Nucleus accumbens (tissue), 56 donors: ENCODE measurements at regions not wholly inside any gene's neighbourhood (a gene's known extent, or its start where the extent isn't known, plus 50 kb on each side); places are given as distances from the start of the nearest gene placed in this dataset.
"Not testable (repeated sequence)": the region's sequence is repeated elsewhere in the genome, so short reads cannot be mapped to it uniquely, and the experiment has no call there.

Source experiments
- DNase-seq, 56 donors: peaks; one replicate each; lab custom pipeline; 2025; lab: John Stamatoyannopoulos, UW

DNA sequence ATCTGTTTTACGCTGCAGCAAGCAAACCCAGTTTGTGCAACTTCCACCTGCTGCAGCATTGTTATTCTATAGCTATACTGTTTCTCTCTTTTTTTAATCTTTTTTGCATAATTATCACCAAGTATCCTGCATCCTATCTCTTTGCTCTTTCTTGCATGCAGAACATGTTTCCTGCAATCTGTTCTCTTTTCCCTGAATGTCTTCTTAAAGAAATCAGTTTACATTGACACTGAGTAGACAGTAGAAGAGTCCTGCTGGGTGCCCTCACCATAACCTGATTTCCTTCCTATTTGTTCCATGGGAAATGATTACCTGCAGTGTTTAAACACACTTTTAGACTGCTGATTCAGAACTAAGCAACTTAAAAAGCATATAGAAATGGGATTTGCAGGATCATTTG is 964.7 kb downstream of the PCDH19 start:
- no peak for DNase-seq

DNA sequence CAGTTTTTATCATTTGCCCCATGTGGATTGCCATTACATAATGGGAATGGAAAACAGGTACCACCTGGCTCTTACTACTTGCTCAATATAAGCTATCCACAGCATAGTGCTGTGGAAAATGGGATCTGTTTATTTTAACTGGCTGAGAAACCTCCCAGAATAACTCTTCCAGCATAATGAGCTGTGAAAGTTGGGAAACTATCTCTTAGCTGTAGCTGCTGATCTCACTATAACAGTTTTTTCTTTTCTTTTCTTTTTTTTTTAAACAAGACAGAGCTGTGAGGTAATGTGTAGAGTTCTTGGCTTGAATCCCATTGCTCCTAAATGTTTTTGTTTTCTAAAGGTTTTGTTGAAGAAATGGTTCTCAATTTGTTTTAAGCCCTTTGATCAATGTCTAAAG is 988.3 kb downstream of the PCDH19 start:
- no peak for DNase-seq

DNA sequence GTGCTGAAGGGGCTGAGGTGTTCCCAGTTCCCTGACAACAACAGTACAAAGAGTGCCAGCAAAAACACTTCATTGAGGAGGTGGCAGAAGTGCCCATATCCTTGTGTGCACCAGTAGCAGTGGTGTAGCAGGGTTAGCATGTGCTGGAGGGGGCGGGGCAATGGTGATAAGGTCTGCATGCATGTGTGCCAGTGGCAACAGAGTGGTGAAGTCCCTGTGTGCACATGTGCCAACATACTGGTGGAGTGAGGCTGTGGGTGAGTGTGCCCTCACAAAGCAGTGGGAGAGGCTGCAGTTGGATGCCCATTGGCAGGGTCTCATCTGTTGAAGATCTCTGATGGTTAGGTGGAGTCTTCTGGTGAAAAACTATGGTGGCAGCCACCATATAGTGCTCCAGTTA is 994.6 kb downstream of the PCDH19 start:
- DNase-seq, result no peak

DNA sequence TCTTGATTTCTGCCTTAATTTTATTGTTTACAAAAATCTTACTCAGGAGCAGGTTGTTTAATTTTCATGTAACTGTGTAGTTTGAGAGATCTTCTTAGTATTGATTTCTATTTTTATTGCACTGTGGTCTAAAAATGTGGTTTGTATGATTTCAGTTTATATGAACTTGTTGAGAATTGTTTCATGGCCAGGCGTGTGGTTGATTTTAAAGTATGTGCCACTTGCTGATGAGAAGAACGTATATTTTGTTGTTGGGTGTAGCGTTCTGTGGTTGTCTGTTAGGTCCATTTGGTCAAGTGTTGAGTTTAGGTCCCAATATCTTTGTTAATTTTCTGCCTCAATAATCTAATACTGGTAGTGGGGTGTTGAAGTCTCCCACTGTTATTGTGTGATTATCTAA is 996.8 kb downstream of the PCDH19 start:
- DNase-seq, result no peak

DNA sequence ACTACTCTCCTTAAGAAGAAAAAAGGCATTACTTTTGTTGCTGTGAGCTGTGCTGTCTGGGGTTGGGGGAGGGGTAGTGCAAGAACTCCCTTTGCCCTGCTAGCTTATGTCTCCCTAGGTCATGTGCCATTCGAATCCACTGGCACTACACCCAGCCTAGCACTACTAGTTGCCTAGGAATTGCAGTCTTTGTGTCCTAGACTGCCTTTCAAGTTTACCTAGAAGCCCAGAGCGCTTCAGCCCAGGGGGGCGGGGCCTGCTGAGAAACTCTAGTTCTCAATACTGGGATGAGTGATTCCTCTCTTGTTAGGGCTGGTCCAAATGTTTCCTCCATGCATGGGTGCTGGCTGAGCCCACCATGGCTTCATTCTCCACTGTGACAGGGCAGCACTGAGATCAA is 1011.5 kb downstream of the PCDH19 start:
- DNase-seq, result no peak

DNA sequence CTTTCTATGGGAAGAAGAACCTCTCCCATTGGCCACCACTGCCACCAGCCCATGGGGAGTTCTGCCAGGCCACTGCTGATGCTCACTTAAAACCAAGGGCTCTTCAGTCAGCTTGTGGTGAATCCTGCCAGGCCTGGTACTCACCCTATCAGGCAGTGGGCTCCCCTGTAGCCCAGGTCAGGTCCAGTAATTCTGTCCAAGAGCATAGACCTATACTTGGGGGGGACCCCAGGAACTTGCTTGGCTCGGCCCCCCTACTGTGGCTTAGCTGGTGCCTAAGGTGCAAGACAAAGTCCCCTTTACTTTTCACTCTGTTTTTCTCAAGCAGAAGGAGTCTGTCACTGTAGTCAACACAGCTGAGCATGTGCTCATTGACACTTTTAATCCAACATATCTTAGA is 1012.2 kb downstream of the PCDH19 start:
- no peak for DNase-seq

DNA sequence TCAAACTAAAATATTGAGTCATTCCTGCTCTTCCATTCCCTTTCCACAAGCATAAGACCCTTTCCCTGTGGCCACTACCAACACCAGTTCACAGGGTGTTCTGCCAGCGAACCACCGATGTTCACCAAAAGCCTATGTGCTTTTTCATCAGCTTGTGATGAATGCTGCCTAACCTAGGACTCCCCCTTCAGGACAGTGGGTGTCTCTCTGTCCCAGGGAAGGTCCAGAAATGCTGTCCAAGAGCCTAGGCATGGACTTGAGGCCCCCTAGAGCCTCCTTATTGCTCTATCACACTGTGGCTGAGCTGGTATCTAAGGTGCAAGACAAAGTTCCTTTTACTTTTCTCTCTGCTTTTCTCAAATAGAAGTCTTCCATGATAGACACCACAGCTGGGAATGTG is 1015.6 kb downstream of the PCDH19 start:
- DNase-seq, result no peak

DNA sequence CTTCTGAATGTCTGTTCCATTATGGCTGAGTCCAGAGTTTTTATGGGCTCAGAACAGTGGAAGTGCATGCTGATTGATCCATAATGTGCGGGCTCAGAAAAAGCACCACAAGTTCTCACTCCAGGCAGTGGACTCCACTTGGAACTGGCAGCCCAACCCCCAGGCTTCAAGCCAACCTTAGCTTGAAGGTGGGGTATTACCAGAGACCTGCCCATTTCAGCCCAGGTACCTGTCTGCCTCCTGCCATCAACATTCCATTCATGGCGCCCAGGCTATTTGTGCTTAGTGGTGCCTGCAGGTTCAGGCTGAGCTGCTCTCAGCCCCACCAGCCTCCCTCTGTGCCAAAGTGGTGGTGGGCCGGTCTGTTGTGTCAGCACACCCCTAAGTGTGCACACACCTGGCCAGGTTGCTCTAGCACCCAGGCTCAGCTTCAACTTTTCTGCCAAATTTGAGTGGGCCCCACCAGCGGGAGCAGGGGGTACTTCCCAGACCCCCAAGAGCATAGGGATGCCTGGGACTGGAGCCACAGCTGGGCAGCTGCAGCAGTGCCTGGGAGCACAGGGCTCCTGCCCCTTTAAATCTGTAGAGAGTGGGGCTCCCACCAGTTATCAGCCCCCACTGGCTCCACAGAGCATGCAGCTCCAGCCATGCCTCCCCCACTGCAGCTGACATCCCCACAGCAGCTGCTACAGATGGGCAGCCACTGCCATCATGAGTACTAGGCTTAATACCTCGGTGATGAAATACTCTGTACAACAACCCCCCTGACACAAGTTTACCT is 1025.3 kb downstream of the PCDH19 start:
- no peak for DNase-seq

DNA sequence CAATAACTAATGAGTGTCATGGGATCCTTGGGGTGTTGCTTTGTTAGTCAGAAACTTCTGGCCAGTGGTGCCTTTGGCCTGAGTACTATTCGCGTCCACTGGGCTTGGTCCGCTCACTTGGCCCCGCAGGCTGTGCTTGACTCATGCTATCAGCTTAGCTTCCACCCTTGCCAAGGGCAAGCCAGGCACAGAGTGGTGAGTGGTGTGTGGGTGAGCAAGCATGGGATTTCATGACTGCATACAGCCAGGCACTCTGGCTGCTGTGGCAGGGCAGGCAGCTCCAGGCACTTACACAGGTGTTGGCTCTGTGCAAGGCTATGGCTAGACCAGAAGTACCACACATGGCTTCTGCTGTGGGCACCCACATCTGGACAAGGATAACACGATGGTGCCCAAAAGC is 1026.3 kb downstream of the PCDH19 start:
- DNase-seq, result no peak

DNA sequence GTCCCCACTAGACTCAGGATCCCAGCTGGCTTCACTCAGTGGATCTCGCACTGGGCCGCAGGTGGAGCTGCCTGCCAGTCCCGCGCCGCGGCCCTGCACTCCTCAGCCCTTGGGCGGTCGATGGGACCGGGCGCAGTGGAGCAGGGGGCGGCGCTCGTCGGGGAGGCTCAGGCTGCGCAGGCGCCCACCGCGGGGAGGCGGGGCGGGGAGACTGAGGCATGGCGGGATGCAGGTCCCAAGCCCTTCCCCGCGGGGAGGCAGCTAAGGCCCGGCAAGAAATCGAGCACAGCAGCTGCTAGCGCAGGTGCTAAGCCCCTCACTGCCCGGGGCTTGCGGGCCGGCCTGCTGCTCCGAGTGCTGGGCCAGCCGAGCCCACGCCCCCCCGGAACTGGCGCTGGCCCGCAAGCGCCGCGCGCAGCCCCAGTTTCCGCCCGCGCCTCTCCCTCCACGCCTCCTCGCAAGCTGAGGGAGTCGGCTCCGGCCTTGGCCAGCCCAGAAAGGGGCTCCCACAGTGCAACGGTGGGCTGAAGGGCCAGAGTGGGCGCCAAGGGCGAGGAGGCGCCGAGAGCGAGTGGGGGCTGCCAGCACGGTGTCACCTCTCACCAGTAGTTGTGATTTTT is 1038.0 kb downstream of the PCDH19 start:
- DNase-seq, result no peak

DNA sequence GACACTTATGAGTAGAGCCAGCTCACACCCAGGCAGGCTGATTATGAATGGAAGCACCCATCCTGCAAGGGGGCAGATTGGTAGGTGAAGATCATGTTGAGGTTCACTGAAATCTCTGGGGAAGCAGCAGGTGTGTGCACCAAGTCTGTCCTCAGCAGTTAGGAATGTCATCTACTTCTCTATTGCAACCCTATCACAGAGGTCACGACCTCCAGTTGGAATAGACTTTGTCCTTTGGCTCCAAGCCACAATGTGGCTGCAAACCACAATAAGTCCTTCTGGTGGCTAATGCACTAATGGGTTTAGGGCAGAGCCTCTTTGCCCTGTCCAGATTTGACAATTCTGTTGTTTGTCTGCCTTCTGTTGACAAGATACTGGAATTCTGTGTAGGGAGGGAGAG is 1056.7 kb downstream of the PCDH19 start:
- no peak for DNase-seq

DNA sequence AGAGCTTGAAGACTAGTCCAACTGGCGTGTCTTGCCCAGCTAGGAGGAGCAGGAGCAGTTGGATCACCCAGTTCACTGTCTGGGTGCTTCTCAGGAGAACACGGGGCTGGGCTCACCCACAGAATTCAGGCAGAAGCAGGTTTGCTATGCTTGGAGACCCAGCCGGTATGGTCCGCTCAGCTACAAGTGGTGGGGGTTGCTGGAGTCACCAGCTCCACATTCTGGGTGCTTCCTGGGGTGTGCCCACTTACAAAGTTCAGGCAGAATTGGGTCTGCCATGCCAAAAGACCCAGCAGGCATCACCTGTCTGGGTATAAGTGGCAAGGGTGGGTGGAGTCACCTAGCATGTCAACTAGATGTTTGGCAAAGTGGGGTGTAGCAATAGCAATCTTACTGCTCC is 1061.8 kb downstream of the PCDH19 start:
- no peak for DNase-seq

DNA sequence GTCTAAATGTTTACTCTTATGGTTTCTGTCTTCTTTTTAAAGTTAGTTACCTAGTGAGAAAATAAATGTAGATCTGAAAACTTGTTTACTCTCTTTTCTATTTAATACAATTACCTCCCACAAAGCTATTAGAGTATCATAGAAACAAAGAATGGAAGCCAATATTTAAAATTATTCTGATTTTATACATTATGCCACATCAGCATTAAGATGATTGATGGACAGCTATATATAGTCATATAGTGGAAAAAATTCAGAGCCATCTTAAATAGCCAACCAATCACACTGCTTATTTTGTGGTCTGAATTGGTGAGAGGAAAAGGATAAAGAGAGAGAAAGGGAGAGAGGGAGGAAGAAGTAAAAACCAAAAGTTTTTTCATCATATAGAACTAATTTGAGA is 1101.8 kb downstream of the PCDH19 start:
- DNase-seq, result no peak

DNA sequence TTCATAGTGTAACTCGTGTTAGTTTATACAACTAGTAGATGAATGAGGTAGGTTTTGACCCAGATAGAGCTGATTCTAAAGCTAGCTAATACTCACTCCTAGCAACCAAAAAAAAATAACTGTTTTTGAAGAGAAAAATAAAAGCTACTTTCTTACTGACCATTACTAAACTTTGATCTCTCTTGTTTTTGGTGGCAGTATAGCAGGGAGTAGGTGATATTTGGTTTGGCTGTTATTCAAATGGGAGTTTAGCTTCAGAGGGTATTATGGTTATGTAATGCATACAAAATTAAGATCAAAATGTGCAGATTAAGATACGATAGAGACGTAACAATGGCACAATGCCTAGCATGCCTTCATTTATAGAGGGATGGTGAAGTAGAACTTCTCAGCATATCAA is 1104.5 kb downstream of the PCDH19 start:
- DNase-seq, result no peak

DNA sequence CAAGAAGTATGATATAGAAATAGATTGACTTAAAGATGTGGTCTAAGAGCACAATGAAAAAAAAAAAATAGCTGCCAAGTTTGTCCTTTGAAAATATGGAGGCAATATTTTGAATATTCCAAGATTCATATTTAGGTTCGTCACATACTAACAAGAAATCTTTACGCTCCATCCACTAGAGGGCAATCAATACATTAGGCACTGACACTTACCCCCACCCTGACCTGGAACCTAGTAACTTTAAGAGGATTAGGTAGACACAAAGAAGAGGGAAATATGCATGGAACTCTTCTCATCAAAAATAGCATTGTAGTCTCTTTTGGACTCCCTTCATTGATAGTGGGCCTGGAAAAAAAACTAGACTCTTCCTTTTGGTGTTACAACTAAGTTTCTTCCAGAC is 1108.1 kb downstream of the PCDH19 start:
- no peak for DNase-seq

DNA sequence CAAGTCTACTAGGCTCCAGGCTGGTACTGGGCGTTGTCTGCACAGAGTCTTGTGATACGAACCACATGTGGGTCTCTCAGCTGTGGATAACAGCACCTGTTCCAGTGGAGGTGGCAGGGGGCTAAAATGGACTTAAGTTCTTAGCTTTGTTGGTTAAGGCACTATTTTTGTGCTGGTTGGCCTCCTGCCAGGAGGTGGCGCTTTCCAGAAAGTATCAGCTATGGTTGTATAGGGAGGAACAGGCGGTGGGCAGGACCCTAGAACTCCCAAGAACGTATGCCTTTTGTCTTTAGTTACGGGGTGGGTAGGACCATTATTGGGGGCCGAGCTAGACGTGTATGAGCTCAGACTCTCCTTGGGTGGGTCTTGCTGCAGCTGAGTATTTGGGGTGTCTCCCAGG is 1138.4 kb downstream of the PCDH19 start:
- no peak for DNase-seq

DNA sequence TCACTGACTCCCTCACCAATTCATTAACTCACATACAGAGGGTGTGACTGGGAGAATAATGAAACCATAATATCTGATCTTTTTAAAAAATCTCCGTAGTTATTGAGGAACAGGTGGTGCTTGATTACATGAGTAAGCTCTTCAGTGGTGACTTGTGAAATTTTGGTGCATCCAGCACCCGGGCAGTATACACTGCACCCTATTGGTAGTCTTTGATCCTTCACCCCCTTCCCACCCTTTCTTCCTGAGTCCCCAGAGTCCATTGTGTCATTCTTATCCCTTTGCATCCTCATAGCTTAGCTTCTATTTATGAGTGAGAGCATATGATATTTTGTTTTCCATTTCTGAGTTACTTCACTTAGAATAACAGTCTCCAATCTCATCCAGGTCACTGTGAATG is 1143.8 kb downstream of the PCDH19 start:
- DNase-seq, result no peak

DNA sequence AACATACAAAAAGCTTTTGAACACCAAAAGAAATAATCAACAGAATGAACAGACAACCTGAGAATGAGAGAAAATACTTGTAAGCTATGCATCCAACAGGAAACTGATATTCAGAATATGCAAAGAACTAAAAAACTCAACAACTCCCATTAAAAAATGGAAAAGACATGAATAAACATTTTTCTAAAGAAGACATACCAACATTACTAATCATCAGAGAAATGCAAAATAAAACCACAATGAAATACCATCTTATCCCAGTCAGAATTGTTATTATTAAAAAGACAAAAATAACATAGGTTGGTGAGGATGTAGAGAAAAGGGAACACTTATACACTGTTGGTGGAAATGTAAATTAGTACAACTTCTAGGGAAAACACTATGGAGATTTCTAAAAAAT is 1161.9 kb downstream of the PCDH19 start:
- DNase-seq, result no peak

DNA sequence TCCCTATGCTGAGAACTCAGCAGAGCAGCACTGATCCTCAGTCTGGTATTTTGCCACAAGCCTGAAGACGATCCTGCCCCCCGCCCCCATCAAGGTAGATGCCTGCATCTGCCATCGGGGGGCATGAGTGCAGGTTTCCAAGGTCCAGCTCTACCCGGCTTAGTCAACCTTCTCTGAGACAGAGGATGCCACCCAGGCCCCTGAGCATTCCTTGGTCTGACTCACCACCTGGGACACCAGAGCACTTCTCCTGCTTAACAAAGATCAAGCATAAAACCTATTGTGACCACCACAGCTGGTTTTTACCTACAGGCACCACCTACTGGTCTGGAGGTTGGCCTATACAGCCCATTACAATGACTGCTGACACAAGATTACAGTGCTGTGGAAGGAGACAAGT is 1168.1 kb downstream of the PCDH19 start:
- no peak for DNase-seq

DNA sequence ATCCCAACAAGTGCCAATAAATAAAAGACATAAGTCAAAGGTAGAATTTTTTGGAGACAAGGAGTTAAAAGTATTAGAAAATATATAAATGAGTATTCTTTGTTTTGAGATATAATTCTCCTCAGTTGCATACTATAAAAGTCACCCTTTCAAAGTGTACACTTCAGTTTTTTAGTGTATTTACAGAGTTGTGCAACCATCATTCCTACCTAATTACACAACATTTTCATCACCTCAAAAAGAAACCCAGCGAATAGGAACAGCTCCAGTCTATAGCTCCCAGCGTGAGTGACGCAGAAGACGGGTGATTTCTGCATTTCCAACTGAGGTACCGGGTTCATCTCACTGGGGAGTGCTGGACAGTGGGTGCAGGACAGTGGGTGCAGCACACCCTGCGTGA is 1175.7 kb downstream of the PCDH19 start:
- not testable (repeated sequence) for DNase-seq

DNA sequence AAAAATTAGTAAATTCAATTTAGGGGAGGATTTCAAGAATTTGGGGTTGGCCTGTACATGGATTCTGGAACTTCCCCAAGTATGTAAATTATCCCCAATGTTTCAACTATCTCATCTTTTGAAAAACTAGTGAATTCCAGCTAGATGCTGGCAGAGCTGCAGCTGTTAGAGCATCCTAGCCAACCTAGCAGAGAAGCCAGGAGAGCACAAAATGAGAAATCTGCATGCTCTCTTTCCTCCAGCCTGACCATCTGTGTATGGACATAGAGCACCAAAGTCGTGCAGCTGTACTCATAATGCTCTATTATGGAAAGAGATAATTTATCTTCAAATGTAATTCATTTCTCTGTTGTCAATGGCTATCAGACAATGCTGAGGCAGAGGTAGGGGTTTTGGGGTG is 1217.7 kb downstream of the PCDH19 start:
- no peak for DNase-seq

DNA sequence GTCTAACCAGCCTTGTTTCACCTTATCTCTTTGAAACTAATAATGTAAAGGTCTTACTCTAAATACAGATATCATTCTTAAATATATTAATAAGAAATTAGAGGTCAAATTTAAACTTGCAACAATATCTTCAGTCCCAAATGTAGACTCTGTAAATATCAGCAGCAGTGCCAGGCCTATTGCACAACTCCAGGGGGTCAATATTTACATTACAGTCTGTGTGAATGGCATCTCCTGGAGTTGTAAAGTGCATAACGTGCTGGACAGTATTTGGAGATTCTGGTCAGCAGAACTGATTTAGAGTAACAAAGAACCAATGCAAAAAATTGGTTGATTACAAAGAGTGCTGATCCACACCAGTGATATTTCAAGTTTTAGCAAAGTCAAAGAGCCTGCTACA is 1225.9 kb downstream of the PCDH19 start:
- no peak for DNase-seq

DNA sequence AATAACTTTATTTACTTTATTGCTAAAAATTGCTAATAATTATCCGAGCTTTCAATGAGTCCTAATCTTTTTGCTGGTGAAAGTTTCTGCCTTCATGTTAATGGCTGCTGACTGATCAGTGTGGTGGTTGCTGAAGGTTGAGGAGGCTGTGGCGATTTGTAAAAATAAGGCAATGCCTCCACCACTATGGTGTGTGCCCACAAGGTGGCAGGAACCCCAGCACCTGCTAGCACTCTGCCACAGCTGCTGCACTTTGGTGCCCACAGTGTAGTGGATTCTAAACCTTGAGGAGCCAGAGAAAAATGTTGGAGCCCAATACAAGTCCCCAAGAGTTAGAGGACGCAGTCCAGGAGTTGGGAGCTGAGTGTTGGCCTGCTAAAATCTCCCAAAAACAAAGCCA is 1237.1 kb downstream of the PCDH19 start:
- DNase-seq, result no peak
